ENCODE measurements at regions not wholly inside any gene's neighbourhood (a gene's known extent, or its start where the extent isn't known, plus 50 kb on each side); places are given as distances from the start of the nearest gene placed in this dataset.

DNA sequence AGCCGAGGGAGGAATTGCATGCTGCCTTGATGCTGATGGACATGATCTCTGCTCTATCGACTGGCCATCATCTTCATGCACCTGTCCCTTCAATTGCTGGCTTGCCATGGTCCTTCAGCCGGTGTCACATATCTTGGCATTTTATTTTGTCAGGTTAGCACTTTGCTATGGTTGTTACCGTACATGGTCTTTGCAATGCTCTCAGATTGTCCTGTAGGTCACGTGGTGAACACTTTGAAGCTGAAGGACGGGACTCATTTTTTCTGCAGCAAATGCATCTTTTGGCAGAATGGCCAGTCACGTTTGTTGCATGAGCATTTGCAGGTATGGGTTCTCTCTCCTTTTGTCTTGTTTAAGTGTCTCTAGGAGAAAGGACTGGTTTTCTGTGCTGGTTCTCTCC is 326.8 kb upstream of the SHH start:
- H3K36me3 ChIP-seq (ENCODE audit: control insufficient read depth, insufficient read depth, low read length) = no peaks in the 10 kb centered on the region
- POLR2A ChIA-PET = no interaction called here
- H3K9me3 ChIP-seq (ENCODE audit: control insufficient read depth, insufficient read depth, low read depth, low read length) = no peaks in the 10 kb centered on the region
- no peak overlapping the region for H3K27ac ChIP-seq (ENCODE audit: low read length)
- ATAC-seq (no peak), DNase-seq (ENCODE audit: low read depth, low spot score) (no peak)
- no TSS peak for BruUV-seq (replicated peaks)
- H3K27me3 ChIP-seq (ENCODE audit: control insufficient read depth, insufficient read depth, low read length) = no peaks in the 10 kb centered on the region
- H3K4me3 ChIP-seq (ENCODE audit: low read depth in 2 of 2, low read length in 2 of 2) = no peak overlapping the region
- no peaks in the 10 kb centered on the region for H3K4me1 ChIP-seq (ENCODE audit: control insufficient read depth, insufficient read depth, low read length)
- intact Hi-C loops (cut with micrococcal nuclease; ENCODE audit: unreplicated experiment) = loop anchor here (10.0 kb wide), 1 partner anchor 324 kb away; the partner anchor contains the start of gene SHH
- TF ChIP-seq TCF7L2 (IDR thresholded peaks at IDR 0.05; ENCODE audit: low read depth, low read length) (no peak), REST (IDR thresholded peaks at IDR 0.05; ENCODE audit: insufficient read depth in 1 of 2, low read depth in 2 of 2, low read length in 1 of 2) (no peak), POLR2AphosphoS5 (IDR thresholded peaks at IDR 0.05; ENCODE audit: low read depth, low read length) (no peak), SIN3A (IDR thresholded peaks at IDR 0.05; ENCODE audit: borderline replicate concordance, insufficient read depth, low read depth, low read length) (no peak)
- TF ChIP-seq, protein P1, sequence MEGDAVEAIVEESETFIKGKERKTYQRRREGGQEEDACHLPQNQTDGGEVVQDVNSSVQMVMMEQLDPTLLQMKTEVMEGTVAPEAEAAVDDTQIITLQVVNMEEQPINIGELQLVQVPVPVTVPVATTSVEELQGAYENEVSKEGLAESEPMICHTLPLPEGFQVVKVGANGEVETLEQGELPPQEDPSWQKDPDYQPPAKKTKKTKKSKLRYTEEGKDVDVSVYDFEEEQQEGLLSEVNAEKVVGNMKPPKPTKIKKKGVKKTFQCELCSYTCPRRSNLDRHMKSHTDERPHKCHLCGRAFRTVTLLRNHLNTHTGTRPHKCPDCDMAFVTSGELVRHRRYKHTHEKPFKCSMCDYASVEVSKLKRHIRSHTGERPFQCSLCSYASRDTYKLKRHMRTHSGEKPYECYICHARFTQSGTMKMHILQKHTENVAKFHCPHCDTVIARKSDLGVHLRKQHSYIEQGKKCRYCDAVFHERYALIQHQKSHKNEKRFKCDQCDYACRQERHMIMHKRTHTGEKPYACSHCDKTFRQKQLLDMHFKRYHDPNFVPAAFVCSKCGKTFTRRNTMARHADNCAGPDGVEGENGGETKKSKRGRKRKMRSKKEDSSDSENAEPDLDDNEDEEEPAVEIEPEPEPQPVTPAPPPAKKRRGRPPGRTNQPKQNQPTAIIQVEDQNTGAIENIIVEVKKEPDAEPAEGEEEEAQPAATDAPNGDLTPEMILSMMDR (IDR thresholded peaks at IDR 0.05) = no peak
- CTCF ChIA-PET = no interaction called here
- in situ Hi-C loops (cut with HindIII; ENCODE audit: low pct_unique_long_range_greater_than_20kb, low sequenced_read_pairs) = no loop called here

GRCh38 chr7:156131881-156132280 is 319.6 kb upstream of the SHH start:
- Histone ChIP-seq H3K27me3 (ENCODE audit: control insufficient read depth, insufficient read depth, low read length) (no peaks in the 10 kb centered on the region), H3K4me3 (ENCODE audit: low read depth in 2 of 2, low read length in 2 of 2) (no peak overlapping the region), H3K9me3 (ENCODE audit: control insufficient read depth, insufficient read depth, low read depth, low read length) (no peaks in the 10 kb centered on the region), H3K4me1 (ENCODE audit: control insufficient read depth, insufficient read depth, low read length) (peaks cover 18% of the 10 kb centered on the region), H3K36me3 (ENCODE audit: control insufficient read depth, insufficient read depth, low read length) (no peaks in the 10 kb centered on the region), H3K27ac (ENCODE audit: low read length) (no peak overlapping the region; the same call in 1 of the 2 replicates)
- intact Hi-C loops (cut with micrococcal nuclease; ENCODE audit: unreplicated experiment) (loop anchor here (10.0 kb wide), 1 partner anchor 317 kb away; the partner anchor contains the start of gene SHH), in situ Hi-C loops (cut with HindIII; ENCODE audit: low pct_unique_long_range_greater_than_20kb, low sequenced_read_pairs) (no loop called here)
- BruUV-seq (replicated peaks) = no TSS peak
- DNase-seq (ENCODE audit: low read depth, low spot score) = no peak
- no peak for ATAC-seq
- ChIA-PET CTCF (interaction anchor here (0.6 kb wide), 1 partner anchor 683 kb away, joined by 6 read pairs; no protein-coding TSS in a partner anchor), POLR2A (no interaction called here)
- TF ChIP-seq TCF7L2 (IDR thresholded peaks at IDR 0.05; ENCODE audit: low read depth, low read length) = no peak
- TF ChIP-seq, protein P1 (IDR thresholded peaks at IDR 0.05) = no peak
- TF ChIP-seq POLR2AphosphoS5 (IDR thresholded peaks at IDR 0.05; ENCODE audit: low read depth, low read length) = no peak
- no peak for TF ChIP-seq SIN3A (IDR thresholded peaks at IDR 0.05; ENCODE audit: borderline replicate concordance, insufficient read depth, low read depth, low read length)
- TF ChIP-seq REST (IDR thresholded peaks at IDR 0.05; ENCODE audit: insufficient read depth in 1 of 2, low read depth in 2 of 2, low read length in 1 of 2) = no peak

Data from Panc1 (cell line).